GM13977 (cell line): ENCODE measurements at regions not wholly inside any gene's neighbourhood (a gene's known extent, or its start where the extent isn't known, plus 50 kb on each side); places are given as distances from the start of the nearest gene placed in this dataset.
"Not testable (repeated sequence)": the region's sequence is repeated elsewhere in the genome, so short reads cannot be mapped to it uniquely, and the experiment has no call there.

ENCODE experiments used
- DNase-seq: peaks from one replicate; pipeline ENCODE4 v3.0.0; 2012; ENCODE audit warnings: low spot score
- CTCF ChIP-seq: IDR thresholded peaks from 2 replicates; pipeline ENCODE4 v1.5.1; 2012; ENCODE audit warnings: mild to moderate bottlenecking, control low read depth; ENCODE audit not compliant: insufficient read depth; ENCODE audit errors: extremely low read depth, missing control alignments
- in situ Hi-C: fragments of 300-500 bp; cut with MboI; formaldehyde crosslinking; loops from one replicate; pipeline ENCODE4 v1.12.0; 2022; ENCODE audit warnings: low sequenced_read_pairs, low pct_unique_long_range_greater_than_20kb, mixed read lengths, inconsistent platforms; ENCODE audit not compliant: unreplicated experiment

- in situ Hi-C loops: no loop called here
- TF ChIP-seq CTCF: no peak
- DNase-seq: no peak
These were observed 1528.5 kb downstream of the BRD1 start for GRCh38 chr22:48299124-48299523.

GRCh38 chr22:48297296-48297695 is 1530.4 kb downstream of the BRD1 start:
- DNase-seq: no peak
- TF ChIP-seq CTCF: no peak
- in situ Hi-C loops: no loop called here

- in situ Hi-C loops, DNase-seq: not testable (repeated sequence)
These were observed 1527.5 kb downstream of the TBC1D22A start for GRCh38 chr22:48289954-48290353.

DNA sequence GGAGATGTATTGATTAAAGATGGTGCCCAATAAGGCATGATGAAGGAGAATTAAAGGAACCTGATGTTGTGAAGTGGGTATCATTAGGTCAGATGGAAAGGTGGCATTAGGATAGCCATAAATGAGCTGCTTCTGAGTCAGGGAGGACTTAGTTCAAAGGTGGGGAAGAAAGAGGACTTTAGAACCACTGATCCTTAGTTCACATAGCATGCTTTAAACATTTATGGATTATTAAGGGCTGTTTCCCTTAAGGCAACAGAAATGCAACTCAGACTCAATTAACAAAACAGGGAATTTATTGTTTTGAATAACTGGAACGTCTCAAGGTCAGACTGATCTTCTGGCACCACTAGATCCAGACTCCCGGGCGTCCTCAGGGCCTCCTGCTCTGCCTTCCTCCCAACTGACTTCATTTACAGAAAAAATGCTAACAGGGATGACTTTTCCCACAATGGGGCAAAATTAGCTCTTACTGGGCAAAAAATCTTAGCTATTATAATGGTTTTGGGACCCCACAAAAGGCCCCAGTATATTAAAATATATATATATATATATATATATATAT is 1526.0 kb downstream of the TBC1D22A start:
- no peak for DNase-seq
- in situ Hi-C loops: no loop called here
- TF ChIP-seq CTCF: no peak

DNA sequence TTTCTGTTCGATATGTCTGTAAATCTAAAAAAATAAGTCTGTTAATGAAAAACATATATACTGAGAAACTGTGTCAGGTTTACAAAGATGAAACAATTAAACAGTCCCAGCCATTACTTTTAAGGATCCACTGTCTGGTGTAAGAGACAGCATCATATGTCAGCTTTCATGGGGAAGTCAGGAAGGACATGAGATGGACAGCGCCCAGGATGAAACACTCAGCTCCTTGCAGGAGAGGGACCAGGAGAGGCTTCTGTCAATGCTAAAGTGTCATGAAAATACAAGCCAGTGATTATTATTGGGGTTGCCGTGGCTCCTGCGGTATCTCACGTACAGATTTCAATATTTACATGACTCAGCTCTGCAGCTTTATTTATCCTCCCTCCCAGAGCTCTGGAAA is 1524.6 kb downstream of the TBC1D22A start:
- in situ Hi-C loops: no loop called here
- no peak for TF ChIP-seq CTCF
- DNase-seq: no peak

- TF ChIP-seq CTCF: no peak
- in situ Hi-C loops: no loop called here
- no peak for DNase-seq
These were observed 1522.2 kb downstream of the TBC1D22A start for GRCh38 chr22:48284671-48285070.

GRCh38 chr22:48282804-48283203 is 1520.4 kb downstream of the TBC1D22A start:
- no peak for DNase-seq
- in situ Hi-C loops: no loop called here

More at GRCh38 chr22:48282804-48283203, 1520.4 kb downstream of the TBC1D22A start:
- no peak for TF ChIP-seq CTCF
